ENCODE measurements at regions not wholly inside any gene's neighbourhood (a gene's known extent, or its start where the extent isn't known, plus 50 kb on each side); places are given as distances from the start of the nearest gene placed in this dataset.

- Histone ChIP-seq H3K79me2 (ENCODE audit: insufficient read depth, low read length) (no peaks in the 10 kb centered on the region), H3K4me3 (ENCODE audit: low read depth in 1 of 2, low read length in 2 of 2) (no peak overlapping the region), H4K20me1 (ENCODE audit: insufficient read depth, low read length) (no peaks in the 10 kb centered on the region), H3K36me3 (ENCODE audit: insufficient read depth, low read length) (no peaks in the 10 kb centered on the region), H3K27ac (ENCODE audit: low read length) (no peak overlapping the region), H3K27me3 (ENCODE audit: insufficient read depth, low read length, poor library complexity) (no peaks in the 10 kb centered on the region), H3K9ac (ENCODE audit: low read depth, low read length) (no peak overlapping the region), H3K9me3 (ENCODE audit: insufficient read depth, low read length, severe bottlenecking) (no peaks in the 10 kb centered on the region), H2AFZ (ENCODE audit: low read depth, low read length) (no peak overlapping the region), H3K4me2 (ENCODE audit: insufficient read depth, low read length) (no peak overlapping the region), H3K4me1 (ENCODE audit: insufficient read depth, low read length) (no peaks in the 10 kb centered on the region)
- ATAC-seq (ENCODE audit: insufficient read depth, low read depth) (no peak), DNase-seq (no peak)
- TF ChIP-seq EZH2 (IDR thresholded peaks at IDR 0.05; ENCODE audit: borderline replicate concordance, low read depth, low read length, severe bottlenecking): no peak
- no peak for TF ChIP-seq CTCF (IDR thresholded peaks at IDR 0.05; ENCODE audit: borderline replicate concordance, extremely low read depth, low read length, poor library complexity, severe bottlenecking)
These were observed 78.8 kb upstream of the RTL1 start for GRCh38 chr14:100982353-100982752.

GRCh38 chr14:100982762-100983161 lies 79.2 kb upstream of the RTL1 start:
- Histone ChIP-seq H3K4me3 (ENCODE audit: low read depth in 1 of 2, low read length in 2 of 2) (no peak overlapping the region), H3K27me3 (ENCODE audit: insufficient read depth, low read length, poor library complexity) (no peaks in the 10 kb centered on the region), H3K4me1 (ENCODE audit: insufficient read depth, low read length) (no peaks in the 10 kb centered on the region), H3K36me3 (ENCODE audit: insufficient read depth, low read length) (no peaks in the 10 kb centered on the region), H4K20me1 (ENCODE audit: insufficient read depth, low read length) (no peaks in the 10 kb centered on the region), H3K79me2 (ENCODE audit: insufficient read depth, low read length) (no peaks in the 10 kb centered on the region), H2AFZ (ENCODE audit: low read depth, low read length) (no peak overlapping the region), H3K27ac (ENCODE audit: low read length) (no peak overlapping the region), H3K9ac (ENCODE audit: low read depth, low read length) (no peak overlapping the region), H3K9me3 (ENCODE audit: insufficient read depth, low read length, severe bottlenecking) (no peaks in the 10 kb centered on the region), H3K4me2 (ENCODE audit: insufficient read depth, low read length) (no peak overlapping the region)
- ATAC-seq (ENCODE audit: insufficient read depth, low read depth) (no peak), DNase-seq (no peak)
- TF ChIP-seq EZH2 (IDR thresholded peaks at IDR 0.05; ENCODE audit: borderline replicate concordance, low read depth, low read length, severe bottlenecking): no peak

- H3K4me3 ChIP-seq (ENCODE audit: low read depth in 1 of 2, low read length in 2 of 2): no peak overlapping the region
- no peaks in the 10 kb centered on the region for H3K27me3 ChIP-seq (ENCODE audit: insufficient read depth, low read length, poor library complexity)
- no peak for TF ChIP-seq EZH2 (IDR thresholded peaks at IDR 0.05; ENCODE audit: borderline replicate concordance, low read depth, low read length, severe bottlenecking)
- H4K20me1 ChIP-seq (ENCODE audit: insufficient read depth, low read length): no peaks in the 10 kb centered on the region
- DNase-seq (no peak), ATAC-seq (ENCODE audit: insufficient read depth, low read depth) (no peak)
- H3K9me3 ChIP-seq (ENCODE audit: insufficient read depth, low read length, severe bottlenecking): no peaks in the 10 kb centered on the region
- H2AFZ ChIP-seq (ENCODE audit: low read depth, low read length): no peak overlapping the region
- H3K27ac ChIP-seq (ENCODE audit: low read length): no peak overlapping the region
- H3K36me3 ChIP-seq (ENCODE audit: insufficient read depth, low read length): no peaks in the 10 kb centered on the region
- no peak overlapping the region for H3K4me2 ChIP-seq (ENCODE audit: insufficient read depth, low read length)
- no peak overlapping the region for H3K9ac ChIP-seq (ENCODE audit: low read depth, low read length)
- H3K4me1 ChIP-seq (ENCODE audit: insufficient read depth, low read length): no peaks in the 10 kb centered on the region
- H3K79me2 ChIP-seq (ENCODE audit: insufficient read depth, low read length): no peaks in the 10 kb centered on the region
These were observed 80.2 kb upstream of the RTL1 start for GRCh38 chr14:100983710-100984109.

- Histone ChIP-seq H3K27me3 (ENCODE audit: insufficient read depth, low read length, poor library complexity) (peaks cover under 1% of the 10 kb centered on the region), H3K27ac (ENCODE audit: low read length) (no peak overlapping the region), H3K36me3 (ENCODE audit: insufficient read depth, low read length) (no peaks in the 10 kb centered on the region), H3K4me1 (ENCODE audit: insufficient read depth, low read length) (no peaks in the 10 kb centered on the region), H3K9ac (ENCODE audit: low read depth, low read length) (no peak overlapping the region), H3K4me3 (ENCODE audit: low read depth in 1 of 2, low read length in 2 of 2) (no peak overlapping the region), H4K20me1 (ENCODE audit: insufficient read depth, low read length) (no peaks in the 10 kb centered on the region), H3K79me2 (ENCODE audit: insufficient read depth, low read length) (no peaks in the 10 kb centered on the region), H3K4me2 (ENCODE audit: insufficient read depth, low read length) (no peak overlapping the region), H3K9me3 (ENCODE audit: insufficient read depth, low read length, severe bottlenecking) (no peaks in the 10 kb centered on the region), H2AFZ (ENCODE audit: low read depth, low read length) (no peak overlapping the region)
- no peak for TF ChIP-seq CTCF (IDR thresholded peaks at IDR 0.05; ENCODE audit: borderline replicate concordance, extremely low read depth, low read length, poor library complexity, severe bottlenecking)
- no peak for TF ChIP-seq EZH2 (IDR thresholded peaks at IDR 0.05; ENCODE audit: borderline replicate concordance, low read depth, low read length, severe bottlenecking)
- ATAC-seq (ENCODE audit: insufficient read depth, low read depth) (no peak), DNase-seq (no peak)
These were observed 84.5 kb upstream of the RTL1 start for GRCh38 chr14:100988011-100988410.
